Hippocampal formation (tissue), 2 donors: ENCODE measurements at regions not wholly inside any gene's neighbourhood (a gene's known extent, or its start where the extent isn't known, plus 50 kb on each side); places are given as distances from the start of the nearest gene placed in this dataset.
"Not testable (repeated sequence)": the region's sequence is repeated elsewhere in the genome, so short reads cannot be mapped to it uniquely, and the experiment has no call there.

Experiments
- DNase-seq, 2 donors: peaks; one replicate each; lab custom pipeline; 2025; lab: John Stamatoyannopoulos, UW

- no peak for DNase-seq
Measured at GRCh38 chr9:18294229-18294628, 179.7 kb upstream of the ADAMTSL1 start.

- no peak for DNase-seq
Measured at GRCh38 chr9:18296702-18297055, 177.3 kb upstream of the ADAMTSL1 start.

GRCh38 chr9:18297056-18297841 lies 176.7 kb upstream of the ADAMTSL1 start:
- DNase-seq: no peak

- no peak for DNase-seq
Measured at GRCh38 chr9:18299449-18299848, 174.5 kb upstream of the ADAMTSL1 start.

GRCh38 chr9:18305167-18305806 lies 168.7 kb upstream of the ADAMTSL1 start:
- DNase-seq: not testable (repeated sequence)

GRCh38 chr9:18314316-18314715 lies 159.6 kb upstream of the ADAMTSL1 start:
- no peak for DNase-seq

GRCh38 chr9:18317896-18318295 lies 156.1 kb upstream of the ADAMTSL1 start:
- no peak for DNase-seq

GRCh38 chr9:18319918-18320445 lies 154.0 kb upstream of the ADAMTSL1 start:
- no peak for DNase-seq

- DNase-seq: no peak
Measured at GRCh38 chr9:18324928-18325745, 148.8 kb upstream of the ADAMTSL1 start.

GRCh38 chr9:18325746-18326011 lies 148.3 kb upstream of the ADAMTSL1 start:
- DNase-seq: not testable (repeated sequence)

GRCh38 chr9:18327121-18327520 lies 146.8 kb upstream of the ADAMTSL1 start:
- no peak for DNase-seq

- DNase-seq: no peak
Measured at GRCh38 chr9:18330401-18331309, 143.3 kb upstream of the ADAMTSL1 start.

GRCh38 chr9:18331310-18331684 lies 142.7 kb upstream of the ADAMTSL1 start:
- DNase-seq: no peak

GRCh38 chr9:18331808-18332209 lies 142.1 kb upstream of the ADAMTSL1 start:
- no peak for DNase-seq

- no peak for DNase-seq
Measured at GRCh38 chr9:18333157-18333556, 140.8 kb upstream of the ADAMTSL1 start.

GRCh38 chr9:18335825-18336224 lies 138.1 kb upstream of the ADAMTSL1 start:
- no peak for DNase-seq

- no peak for DNase-seq
Measured at GRCh38 chr9:18338042-18338441, 135.9 kb upstream of the ADAMTSL1 start.

GRCh38 chr9:18343784-18344183 lies 130.2 kb upstream of the ADAMTSL1 start:
- no peak for DNase-seq

GRCh38 chr9:18346745-18347144 lies 127.2 kb upstream of the ADAMTSL1 start:
- DNase-seq: peak; percentile 8 to 54

GRCh38 chr9:18347386-18348082 lies 126.4 kb upstream of the ADAMTSL1 start:
- DNase-seq: no peak

GRCh38 chr9:18348083-18348475 lies 125.9 kb upstream of the ADAMTSL1 start:
- peak in 1 of 2 donors; percentile 17 for DNase-seq
